HG02759 (cell line): ENCODE measurements at regions not wholly inside any gene's neighbourhood (a gene's known extent, or its start where the extent isn't known, plus 50 kb on each side); places are given as distances from the start of the nearest gene placed in this dataset.

Source experiments
- ATAC-seq: cut with Tn5 transposase; IDR thresholded peaks from one replicate; pipeline ENCODE4 v1.9.1; 2021; ENCODE audit warnings: mild to moderate bottlenecking, moderate library complexity; ENCODE audit not compliant: unreplicated experiment

GRCh38 chr7:131234719-131235488 is 92.8 kb upstream of the MKLN1 start:
- ATAC-seq = no peak

- no peak for ATAC-seq
Measured at GRCh38 chr7:131235489-131236317, 92.0 kb upstream of the MKLN1 start.

DNA sequence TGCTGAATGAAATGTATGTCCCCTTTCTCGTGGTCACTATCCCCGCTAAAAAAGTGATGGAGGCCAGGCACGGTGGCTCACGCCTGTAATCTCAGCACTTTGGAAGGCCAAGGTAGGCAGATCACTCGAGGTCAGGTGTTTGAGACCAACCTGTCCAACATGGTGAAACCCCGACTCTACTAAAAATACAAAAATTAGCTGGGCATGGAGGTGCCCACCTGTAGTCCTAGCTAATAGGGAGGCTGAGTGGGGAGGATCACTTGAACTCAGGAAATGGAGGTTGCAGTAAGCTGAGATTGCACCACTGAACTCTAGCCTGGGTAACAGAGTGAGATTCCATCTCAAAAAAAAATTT is 91.4 kb upstream of the MKLN1 start:
- no peak for ATAC-seq

DNA sequence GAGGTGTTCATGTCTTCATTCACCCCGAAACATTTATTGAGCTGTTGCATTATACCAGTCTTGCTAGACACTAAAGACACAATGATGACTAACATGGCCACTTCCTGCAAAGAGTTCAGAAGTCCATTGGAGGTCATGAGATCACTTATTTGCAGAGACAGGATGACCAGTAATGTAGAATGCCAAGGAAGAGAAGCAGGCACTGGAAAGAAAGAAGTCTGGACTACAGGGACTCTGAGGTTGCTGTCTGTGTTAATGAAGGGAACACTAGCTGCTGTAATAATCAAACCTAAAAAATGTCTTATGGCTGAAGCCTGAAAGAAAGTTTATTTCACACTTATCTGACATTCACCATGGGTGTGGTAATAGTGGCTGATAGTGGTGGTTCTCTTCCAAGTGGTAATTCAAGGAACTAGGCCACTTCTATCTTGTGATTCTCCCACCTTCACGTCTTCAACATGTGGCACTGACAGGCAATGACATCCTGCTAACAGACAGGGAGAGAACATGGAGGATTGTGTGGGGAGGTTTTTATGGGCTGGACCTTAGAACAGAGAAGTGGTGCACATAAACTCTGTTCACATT is 89.2 kb upstream of the MKLN1 start:
- no peak for ATAC-seq

GRCh38 chr7:131241386-131241785 is 86.3 kb upstream of the MKLN1 start:
- ATAC-seq = no peak

GRCh38 chr7:131242123-131242650 is 85.5 kb upstream of the MKLN1 start:
- ATAC-seq = no peak

- ATAC-seq = no peak
Measured at GRCh38 chr7:131244259-131244852, 83.3 kb upstream of the MKLN1 start.

DNA sequence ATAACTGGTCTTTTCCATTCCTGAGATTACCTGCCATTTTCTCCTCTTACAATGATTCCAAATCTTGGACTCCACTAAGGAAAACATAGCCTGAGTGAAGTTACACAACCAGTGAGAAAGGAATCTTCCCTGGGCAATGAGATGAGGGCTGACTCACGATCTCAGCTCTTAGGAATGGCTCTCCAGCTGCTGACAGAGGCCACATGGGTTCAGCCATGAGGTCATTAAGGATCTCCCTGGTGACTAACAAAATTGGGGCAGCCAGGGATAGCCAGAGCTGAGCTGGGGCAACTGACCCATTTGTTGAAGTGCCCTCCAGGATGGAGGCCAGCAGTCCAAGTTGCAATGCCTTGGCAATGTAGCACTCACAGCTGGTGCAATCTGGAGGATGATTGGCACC is 78.7 kb upstream of the MKLN1 start:
- ATAC-seq = no peak

GRCh38 chr7:131249483-131249882 is 78.2 kb upstream of the MKLN1 start:
- no peak for ATAC-seq

GRCh38 chr7:131250331-131250730 is 77.3 kb upstream of the MKLN1 start:
- no peak for ATAC-seq

GRCh38 chr7:131251371-131251770 is 76.3 kb upstream of the MKLN1 start:
- ATAC-seq = no peak

DNA sequence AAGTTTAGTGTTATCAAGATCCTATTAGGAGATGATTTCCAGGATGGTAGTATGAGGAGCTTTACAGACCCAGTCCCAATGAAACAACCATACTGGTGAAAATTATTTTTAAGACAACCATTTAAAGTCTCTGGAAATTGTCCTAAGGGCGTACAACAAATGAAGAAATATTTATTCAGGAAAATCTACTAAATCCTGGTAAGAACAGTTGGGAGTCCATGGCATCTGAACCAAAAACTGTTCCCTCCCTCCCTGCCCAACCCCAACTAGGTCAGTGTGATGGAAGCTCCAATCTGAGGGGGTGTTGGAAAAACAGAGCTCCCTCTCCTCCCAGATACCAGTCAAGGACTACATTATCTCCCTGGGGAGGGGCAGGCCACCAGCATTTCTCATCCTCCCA is 74.7 kb upstream of the MKLN1 start:
- ATAC-seq = no peak

- no peak for ATAC-seq
Measured at GRCh38 chr7:131254211-131254610, 73.5 kb upstream of the MKLN1 start.

- ATAC-seq = no peak
Measured at GRCh38 chr7:131255242-131255641, 72.4 kb upstream of the MKLN1 start.

DNA sequence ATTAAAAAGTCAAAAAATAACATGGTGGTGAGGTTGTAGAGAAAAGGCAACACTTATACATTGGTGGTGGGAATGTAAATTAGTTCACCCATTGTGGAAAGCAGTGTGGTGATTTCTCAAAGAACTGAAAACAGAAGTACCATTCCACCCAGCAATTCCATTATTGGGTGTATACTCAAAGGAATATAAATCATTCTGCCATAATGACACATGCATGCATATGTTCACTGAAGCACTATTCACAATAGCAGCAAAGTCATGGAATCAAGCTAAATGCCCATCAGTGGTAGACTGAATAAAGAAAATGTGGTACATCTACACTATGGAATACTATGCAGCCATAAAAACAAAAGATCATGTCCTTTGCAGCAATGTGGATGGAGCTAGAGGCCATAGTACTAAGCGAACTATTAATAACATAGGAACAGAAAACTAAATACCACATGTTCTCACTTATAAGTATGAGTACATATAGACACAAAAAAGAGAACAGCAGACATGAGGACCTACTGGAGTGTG is 66.1 kb upstream of the MKLN1 start:
- no peak for ATAC-seq

- no peak for ATAC-seq
Measured at GRCh38 chr7:131265227-131265626, 62.4 kb upstream of the MKLN1 start.

GRCh38 chr7:131267631-131268030 is 60.0 kb upstream of the MKLN1 start:
- no peak for ATAC-seq

DNA sequence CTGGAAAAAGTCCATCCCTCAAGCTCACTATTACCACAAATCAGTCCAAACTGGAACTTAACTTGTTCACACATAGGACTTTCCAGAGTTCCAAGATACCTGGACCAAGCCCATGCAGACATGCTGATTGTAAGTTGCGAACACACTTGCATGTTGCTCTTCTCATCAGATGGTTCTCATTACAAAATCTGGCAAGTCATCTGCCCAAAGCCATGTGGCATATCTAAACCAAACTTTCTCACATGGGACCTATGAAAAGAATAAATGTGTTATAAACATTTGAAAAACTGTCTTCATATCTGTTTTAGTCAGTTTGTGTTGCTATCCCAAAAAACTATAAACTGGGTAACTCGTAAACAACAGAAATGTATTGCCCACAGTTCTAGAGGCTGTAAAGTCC is 58.8 kb upstream of the MKLN1 start:
- ATAC-seq = no peak

DNA sequence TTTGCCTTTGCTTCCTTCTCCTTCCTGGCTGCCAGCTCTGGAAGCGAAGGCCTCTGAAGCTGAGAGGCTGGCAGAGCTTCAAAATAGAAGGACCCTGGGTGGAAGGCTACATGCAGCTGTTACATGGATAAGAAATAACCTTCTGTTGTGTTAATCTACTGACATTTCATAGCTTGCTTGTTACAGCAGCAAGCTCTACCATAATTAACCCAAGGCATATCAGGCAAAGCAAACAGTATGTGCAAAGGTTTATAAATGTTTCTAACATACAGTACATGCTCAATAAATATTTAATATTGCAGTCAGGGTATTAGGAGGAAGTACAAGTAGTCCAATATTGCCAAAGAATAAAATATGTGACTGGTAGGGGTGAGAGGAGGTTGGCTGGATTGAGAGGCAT is 55.6 kb upstream of the MKLN1 start:
- ATAC-seq = no peak

- no peak for ATAC-seq
Measured at GRCh38 chr7:131274986-131275385, 52.7 kb upstream of the MKLN1 start.

- no peak for ATAC-seq
Measured at GRCh38 chr7:131276190-131276589, 51.5 kb upstream of the MKLN1 start.
